ENCODE measurements at regions not wholly inside any gene's neighbourhood (a gene's known extent, or its start where the extent isn't known, plus 50 kb on each side); places are given as distances from the start of the nearest gene placed in this dataset.

DNA sequence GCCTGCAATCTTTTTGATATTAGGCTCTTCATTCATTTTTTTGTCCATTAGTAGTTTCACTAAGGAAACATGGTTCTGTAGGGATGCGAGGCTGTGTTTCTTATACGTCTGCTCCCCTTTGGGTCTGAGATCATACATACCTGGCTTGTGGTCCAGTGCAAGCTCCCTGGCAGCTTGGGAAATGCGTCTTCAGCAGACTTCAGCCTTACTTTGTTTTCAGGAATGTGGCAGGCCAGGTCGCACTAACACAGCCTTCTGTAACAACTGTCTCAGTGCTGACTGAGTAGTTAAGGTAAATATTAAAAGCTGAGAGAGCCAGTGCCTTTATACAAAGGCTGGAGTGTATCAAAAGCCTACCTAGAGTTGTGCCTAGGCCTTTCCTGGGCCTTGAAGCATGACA lies 970.5 kb upstream of the EEF2KMT start:
- H4K20me1 ChIP-seq (ENCODE audit: insufficient read depth, low read length), result no peaks in the 10 kb centered on the region
- H3K36me3 ChIP-seq (replicated peaks in 1 of 2; ENCODE audit: control insufficient read depth in 1 of 2, insufficient read depth in 2 of 2, low read length in 2 of 2), result no peaks in the 10 kb centered on the region
- H2AFZ ChIP-seq (ENCODE audit: low read length), result no peak overlapping the region
- H3K9me3 ChIP-seq (ENCODE audit: low read length), result no peaks in the 10 kb centered on the region
- no peak overlapping the region for H3K27ac ChIP-seq (ENCODE audit: extremely low read length, insufficient read depth, low read length)
- in situ Hi-C loops (cut with HindIII; ENCODE audit: extremely low pct_ligation_motif_present, low pct_unique_long_range_greater_than_20kb), result no loop called here
- ChIA-PET CTCF (ENCODE audit: low intra/inter-chr PET ratio, low total read pairs) (no interaction called here), POLR2A (no interaction called here)
- H3K79me2 ChIP-seq (ENCODE audit: insufficient read depth, low read length), result no peaks in the 10 kb centered on the region
- no peak overlapping the region for H3K4me3 ChIP-seq (replicated peaks in 1 of 3; ENCODE audit: insufficient read depth in 1 of 3, low read depth in 2 of 3, low read length in 3 of 3)
- H3K9ac ChIP-seq (ENCODE audit: insufficient read depth, low read depth, low read length), result no peak overlapping the region
- FAIRE-seq (no peak), ATAC-seq (no peak), DNase-seq (ENCODE audit: low spot score) (no peak)
- H3K27me3 ChIP-seq (ENCODE audit: control insufficient read depth in 1 of 2, insufficient read depth in 2 of 2, low read length in 2 of 2), result peaks cover 0 to 4% of the 10 kb centered on the region in 2 experiments; a peak in 1 of 5 replicates
- H3K4me1 ChIP-seq (ENCODE audit: insufficient read depth, low read length), result no peaks in the 10 kb centered on the region
- H3K4me2 ChIP-seq (ENCODE audit: low read depth, low read length), result no peak overlapping the region
- intact Hi-C loops (cut with micrococcal nuclease; ENCODE audit: unreplicated experiment), result no loop called here
- WGBS (ENCODE audit: low lambda C conversion rate), result 8% methylated on average over 4 of the region's 4 CpGs
- no TSS peak for BruUV-seq (replicated peaks)
- TF ChIP-seq ZNF382 (CRISPR knock-in tag; IDR thresholded peaks at IDR 0.05; ENCODE audit: borderline replicate concordance) (no peak), HOXA3 (CRISPR knock-in tag; IDR thresholded peaks at IDR 0.05) (no peak), TBX3 (IDR thresholded peaks at IDR 0.05; ENCODE audit: borderline replicate concordance) (no peak), TAF1 (CRISPR knock-in tag; IDR thresholded peaks at IDR 0.05) (no peak), FIP1L1 (IDR thresholded peaks at IDR 0.05; ENCODE audit: borderline replicate concordance, insufficient read depth, low read depth, low read length) (no peak)
- TF ChIP-seq, protein P1, sequence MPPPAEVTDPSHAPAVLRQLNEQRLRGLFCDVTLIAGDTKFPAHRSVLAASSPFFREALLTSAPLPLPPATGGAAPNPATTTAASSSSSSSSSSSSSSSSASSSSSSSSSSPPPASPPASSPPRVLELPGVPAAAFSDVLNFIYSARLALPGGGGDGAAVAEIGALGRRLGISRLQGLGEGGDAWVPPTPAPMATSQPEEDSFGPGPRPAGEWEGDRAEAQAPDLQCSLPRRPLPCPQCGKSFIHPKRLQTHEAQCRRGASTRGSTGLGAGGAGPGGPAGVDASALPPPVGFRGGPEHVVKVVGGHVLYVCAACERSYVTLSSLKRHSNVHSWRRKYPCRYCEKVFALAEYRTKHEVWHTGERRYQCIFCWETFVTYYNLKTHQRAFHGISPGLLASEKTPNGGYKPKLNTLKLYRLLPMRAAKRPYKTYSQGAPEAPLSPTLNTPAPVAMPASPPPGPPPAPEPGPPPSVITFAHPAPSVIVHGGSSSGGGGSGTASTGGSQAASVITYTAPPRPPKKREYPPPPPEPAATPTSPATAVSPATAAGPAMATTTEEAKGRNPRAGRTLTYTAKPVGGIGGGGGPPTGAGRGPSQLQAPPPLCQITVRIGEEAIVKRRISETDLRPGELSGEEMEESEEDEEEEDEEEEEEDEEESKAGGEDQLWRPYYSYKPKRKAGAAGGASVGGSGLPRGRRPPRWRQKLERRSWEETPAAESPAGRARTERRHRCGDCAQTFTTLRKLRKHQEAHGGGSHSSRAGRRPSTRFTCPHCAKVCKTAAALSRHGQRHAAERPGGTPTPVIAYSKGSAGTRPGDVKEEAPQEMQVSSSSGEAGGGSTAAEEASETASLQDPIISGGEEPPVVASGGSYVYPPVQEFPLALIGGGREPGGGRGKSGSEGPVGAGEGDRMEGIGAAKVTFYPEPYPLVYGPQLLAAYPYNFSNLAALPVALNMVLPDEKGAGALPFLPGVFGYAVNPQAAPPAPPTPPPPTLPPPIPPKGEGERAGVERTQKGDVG (CRISPR knock-in tag; IDR thresholded peaks at IDR 0.05; ENCODE audit: borderline replicate concordance), result no peak
- TF ChIP-seq, protein P2, sequence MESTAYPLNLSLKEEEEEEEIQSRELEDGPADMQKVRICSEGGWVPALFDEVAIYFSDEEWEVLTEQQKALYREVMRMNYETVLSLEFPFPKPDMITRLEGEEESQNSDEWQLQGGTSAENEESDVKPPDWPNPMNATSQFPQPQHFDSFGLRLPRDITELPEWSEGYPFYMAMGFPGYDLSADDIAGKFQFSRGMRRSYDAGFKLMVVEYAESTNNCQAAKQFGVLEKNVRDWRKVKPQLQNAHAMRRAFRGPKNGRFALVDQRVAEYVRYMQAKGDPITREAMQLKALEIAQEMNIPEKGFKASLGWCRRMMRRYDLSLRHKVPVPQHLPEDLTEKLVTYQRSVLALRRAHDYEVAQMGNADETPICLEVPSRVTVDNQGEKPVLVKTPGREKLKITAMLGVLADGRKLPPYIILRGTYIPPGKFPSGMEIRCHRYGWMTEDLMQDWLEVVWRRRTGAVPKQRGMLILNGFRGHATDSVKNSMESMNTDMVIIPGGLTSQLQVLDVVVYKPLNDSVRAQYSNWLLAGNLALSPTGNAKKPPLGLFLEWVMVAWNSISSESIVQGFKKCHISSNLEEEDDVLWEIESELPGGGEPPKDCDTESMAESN (CRISPR knock-in tag; conservative IDR thresholded peaks at IDR 0.05), result no peak
- TF ChIP-seq, protein P3, sequence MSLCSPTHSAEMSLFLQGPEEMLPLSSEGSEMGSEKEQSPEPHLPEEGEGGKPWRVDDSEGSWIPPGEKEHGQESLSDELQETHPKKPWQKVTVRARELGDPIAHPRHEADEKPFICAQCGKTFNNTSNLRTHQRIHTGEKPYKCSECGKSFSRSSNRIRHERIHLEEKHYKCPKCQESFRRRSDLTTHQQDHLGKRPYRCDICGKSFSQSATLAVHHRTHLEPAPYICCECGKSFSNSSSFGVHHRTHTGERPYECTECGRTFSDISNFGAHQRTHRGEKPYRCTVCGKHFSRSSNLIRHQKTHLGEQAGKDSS (CRISPR knock-in tag; IDR thresholded peaks at IDR 0.05; ENCODE audit: borderline replicate concordance, low read depth), result no peak
- TF ChIP-seq, protein P4, sequence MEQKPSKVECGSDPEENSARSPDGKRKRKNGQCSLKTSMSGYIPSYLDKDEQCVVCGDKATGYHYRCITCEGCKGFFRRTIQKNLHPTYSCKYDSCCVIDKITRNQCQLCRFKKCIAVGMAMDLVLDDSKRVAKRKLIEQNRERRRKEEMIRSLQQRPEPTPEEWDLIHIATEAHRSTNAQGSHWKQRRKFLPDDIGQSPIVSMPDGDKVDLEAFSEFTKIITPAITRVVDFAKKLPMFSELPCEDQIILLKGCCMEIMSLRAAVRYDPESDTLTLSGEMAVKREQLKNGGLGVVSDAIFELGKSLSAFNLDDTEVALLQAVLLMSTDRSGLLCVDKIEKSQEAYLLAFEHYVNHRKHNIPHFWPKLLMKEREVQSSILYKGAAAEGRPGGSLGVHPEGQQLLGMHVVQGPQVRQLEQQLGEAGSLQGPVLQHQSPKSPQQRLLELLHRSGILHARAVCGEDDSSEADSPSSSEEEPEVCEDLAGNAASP (CRISPR knock-in tag; IDR thresholded peaks at IDR 0.05; ENCODE audit: borderline replicate concordance), result no peak
- TF ChIP-seq, protein P5, sequence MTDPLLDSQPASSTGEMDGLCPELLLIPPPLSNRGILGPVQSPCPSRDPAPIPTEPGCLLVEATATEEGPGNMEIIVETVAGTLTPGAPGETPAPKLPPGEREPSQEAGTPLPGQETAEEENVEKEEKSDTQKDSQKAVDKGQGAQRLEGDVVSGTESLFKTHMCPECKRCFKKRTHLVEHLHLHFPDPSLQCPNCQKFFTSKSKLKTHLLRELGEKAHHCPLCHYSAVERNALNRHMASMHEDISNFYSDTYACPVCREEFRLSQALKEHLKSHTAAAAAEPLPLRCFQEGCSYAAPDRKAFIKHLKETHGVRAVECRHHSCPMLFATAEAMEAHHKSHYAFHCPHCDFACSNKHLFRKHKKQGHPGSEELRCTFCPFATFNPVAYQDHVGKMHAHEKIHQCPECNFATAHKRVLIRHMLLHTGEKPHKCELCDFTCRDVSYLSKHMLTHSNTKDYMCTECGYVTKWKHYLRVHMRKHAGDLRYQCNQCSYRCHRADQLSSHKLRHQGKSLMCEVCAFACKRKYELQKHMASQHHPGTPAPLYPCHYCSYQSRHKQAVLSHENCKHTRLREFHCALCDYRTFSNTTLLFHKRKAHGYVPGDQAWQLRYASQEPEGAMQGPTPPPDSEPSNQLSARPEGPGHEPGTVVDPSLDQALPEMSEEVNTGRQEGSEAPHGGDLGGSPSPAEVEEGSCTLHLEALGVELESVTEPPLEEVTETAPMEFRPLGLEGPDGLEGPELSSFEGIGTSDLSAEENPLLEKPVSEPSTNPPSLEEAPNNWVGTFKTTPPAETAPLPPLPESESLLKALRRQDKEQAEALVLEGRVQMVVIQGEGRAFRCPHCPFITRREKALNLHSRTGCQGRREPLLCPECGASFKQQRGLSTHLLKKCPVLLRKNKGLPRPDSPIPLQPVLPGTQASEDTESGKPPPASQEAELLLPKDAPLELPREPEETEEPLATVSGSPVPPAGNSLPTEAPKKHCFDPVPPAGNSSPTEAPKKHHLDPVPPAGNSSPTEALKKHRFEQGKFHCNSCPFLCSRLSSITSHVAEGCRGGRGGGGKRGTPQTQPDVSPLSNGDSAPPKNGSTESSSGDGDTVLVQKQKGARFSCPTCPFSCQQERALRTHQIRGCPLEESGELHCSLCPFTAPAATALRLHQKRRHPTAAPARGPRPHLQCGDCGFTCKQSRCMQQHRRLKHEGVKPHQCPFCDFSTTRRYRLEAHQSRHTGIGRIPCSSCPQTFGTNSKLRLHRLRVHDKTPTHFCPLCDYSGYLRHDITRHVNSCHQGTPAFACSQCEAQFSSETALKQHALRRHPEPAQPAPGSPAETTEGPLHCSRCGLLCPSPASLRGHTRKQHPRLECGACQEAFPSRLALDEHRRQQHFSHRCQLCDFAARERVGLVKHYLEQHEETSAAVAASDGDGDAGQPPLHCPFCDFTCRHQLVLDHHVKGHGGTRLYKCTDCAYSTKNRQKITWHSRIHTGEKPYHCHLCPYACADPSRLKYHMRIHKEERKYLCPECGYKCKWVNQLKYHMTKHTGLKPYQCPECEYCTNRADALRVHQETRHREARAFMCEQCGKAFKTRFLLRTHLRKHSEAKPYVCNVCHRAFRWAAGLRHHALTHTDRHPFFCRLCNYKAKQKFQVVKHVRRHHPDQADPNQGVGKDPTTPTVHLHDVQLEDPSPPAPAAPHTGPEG (CRISPR knock-in tag; IDR thresholded peaks at IDR 0.05), result no peak

Measured in HepG2 (cell line).